H54 (cell line): ENCODE measurements at regions not wholly inside any gene's neighbourhood (a gene's known extent, or its start where the extent isn't known, plus 50 kb on each side); places are given as distances from the start of the nearest gene placed in this dataset.

Source experiments
- DNase-seq: peaks from one replicate; pipeline ENCODE4 v3.0.0; 2011; ENCODE audit warnings: low spot score, mixed read lengths; ENCODE audit not compliant: insufficient read length
- FAIRE-seq: peaks from 3 replicates; lab custom pipeline; 2011; peaks lifted over from hg19 to GRCh38; lab: Jason Lieb, UNC
- POLR2A ChIP-seq: IDR thresholded peaks from 2 replicates; pipeline ENCODE4 v1.6.1; 2011; ENCODE audit warnings: low read depth, mild to moderate bottlenecking, low read length

DNA sequence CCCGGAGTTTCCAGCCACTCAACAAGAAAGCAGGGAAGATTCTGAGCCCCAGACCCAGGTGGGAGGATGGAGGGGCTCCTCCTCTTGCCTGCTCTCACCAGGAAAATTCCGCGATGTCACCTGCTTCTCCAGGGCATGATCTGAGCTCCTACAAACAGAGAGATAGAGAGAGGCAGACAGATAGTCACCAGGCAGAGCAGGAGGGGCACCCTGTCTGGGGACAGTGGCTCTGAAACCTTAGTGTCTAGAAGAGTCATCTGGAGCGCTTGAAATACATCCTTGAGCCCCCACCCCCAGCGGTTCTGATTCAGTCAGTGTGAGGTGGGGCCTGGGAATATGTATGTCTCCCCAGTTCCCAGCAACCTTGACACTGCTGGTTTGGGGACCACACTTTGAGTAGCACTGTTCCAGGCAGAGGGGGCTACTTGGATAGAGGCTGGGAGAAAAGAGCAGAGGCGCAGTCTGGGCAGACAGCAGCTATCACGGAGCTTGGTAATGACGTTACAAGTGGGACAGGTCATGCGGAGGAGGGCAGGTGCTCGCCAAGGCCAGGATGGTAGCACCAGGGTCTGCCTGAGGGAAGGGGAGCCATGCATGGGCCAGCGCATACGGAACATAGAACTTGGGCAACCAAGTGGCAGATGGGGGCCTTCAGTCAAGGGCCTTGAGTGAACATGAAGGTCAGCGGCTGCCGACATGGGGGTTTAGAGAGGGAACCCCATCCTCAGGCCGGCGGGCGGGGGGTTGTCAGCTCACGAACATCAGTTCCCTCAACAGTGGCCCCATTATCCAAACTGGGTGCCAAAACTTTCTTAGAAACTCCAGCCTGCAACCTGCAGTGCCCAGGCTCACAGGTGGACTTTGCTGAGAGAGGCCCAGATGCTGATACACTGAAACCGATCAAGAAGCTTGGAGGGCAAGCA, 60.9 kb upstream of the MYEOV start:
- DNase-seq (no peak), FAIRE-seq (no peak)
- TF ChIP-seq POLR2A, result no peak

GRCh38 chr11:69233744-69234570, 60.0 kb upstream of the MYEOV start:
- FAIRE-seq, result no peak
- no peak for TF ChIP-seq POLR2A
- DNase-seq, result no peak

DNA sequence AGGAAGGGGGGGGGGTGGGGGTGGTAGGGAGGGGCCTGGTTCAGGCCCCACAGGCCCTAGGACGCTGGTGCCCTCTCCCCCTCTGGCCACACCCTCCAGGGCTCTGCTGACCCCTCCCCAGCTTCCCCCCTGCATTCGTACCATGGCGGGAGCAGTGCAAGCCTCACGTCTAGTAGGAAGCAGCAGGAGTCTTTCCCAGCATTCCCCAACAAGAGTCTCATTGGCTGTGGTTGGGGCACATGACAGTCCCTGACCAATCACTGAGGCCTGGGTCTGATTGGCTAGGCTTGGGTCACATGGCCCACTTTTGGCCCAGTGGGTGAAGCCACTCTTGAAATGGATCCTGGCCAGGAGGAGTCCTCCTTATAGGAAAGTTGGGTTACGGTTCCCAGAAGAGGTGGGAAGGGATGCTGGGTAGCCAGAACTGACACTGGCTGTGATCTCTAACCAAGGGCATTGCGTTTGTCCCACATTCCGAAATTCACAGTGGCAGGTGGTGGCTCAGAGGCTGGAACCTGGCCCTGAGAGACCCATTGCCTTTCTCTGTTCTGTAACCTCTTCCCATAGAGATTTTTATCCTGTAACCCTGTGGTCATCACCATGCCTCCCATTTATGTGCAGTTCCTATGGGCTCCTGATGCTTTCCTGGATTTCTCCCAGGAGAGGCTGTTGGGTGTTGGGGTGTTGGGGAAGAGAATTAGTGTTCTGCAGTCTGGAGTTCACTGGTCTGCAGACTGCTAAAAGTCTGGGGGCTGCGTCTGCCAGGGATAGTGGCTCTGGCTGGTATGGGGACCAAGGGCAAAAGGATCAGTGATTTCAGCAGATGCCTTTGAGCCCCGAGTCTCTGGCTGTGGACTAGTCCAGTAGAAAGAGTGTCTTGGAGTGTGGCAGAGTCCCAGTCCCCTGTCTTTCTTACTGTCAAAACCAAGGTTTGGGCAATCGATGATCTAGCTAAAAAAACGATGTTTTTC, 58.9 kb upstream of the MYEOV start:
- no peak for TF ChIP-seq POLR2A
- no peak for FAIRE-seq

GRCh38 chr11:69238573-69239351, 55.2 kb upstream of the MYEOV start:
- FAIRE-seq, result no peak

More for the DNA sequence above, 58.9 kb upstream of the MYEOV start:
- no peak for DNase-seq

GRCh38 chr11:69239641-69240040, 54.3 kb upstream of the MYEOV start:
- TF ChIP-seq POLR2A, result no peak
- DNase-seq (no peak), FAIRE-seq (no peak)

More at GRCh38 chr11:69238573-69239351, 55.2 kb upstream of the MYEOV start:
- DNase-seq, result no peak
- TF ChIP-seq POLR2A, result no peak

DNA sequence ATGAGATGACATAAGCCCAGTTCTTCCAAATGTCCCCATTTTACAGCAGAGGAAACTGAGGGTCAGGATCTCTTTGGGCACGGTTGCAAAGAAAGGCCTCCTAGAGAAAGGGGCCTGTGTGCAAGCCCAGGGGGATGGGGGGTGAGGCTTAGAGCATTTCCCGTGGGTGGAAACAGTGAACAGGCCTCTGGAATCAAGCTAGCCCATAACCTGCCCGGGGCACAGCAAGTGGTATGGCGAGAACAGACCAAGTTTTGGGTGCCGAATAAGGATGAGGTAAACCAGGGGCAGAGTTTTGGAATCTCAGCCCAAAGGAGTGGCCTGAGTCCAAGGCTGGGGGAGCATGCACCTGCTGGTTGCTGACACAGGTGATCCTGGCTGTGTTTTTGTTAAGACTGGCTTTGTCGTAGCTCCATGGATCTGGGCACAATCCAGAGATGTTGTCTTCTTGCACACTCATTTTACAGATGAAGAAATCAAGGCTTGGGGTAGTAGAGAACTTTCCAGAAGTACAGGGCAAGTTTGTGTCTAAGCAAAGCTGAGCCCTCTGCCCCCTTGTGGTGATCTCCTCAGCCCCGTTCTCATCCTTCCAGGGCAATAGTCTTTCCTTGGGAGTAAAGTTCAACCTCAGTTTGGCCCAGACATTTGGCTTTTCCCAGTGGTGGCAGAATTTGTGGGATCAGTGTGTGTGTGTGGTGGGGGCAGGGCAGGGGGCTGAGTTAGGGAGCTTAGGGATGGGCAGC, 53.5 kb upstream of the MYEOV start:
- DNase-seq (no peak), FAIRE-seq (no peak)
- TF ChIP-seq POLR2A, result no peak

DNA sequence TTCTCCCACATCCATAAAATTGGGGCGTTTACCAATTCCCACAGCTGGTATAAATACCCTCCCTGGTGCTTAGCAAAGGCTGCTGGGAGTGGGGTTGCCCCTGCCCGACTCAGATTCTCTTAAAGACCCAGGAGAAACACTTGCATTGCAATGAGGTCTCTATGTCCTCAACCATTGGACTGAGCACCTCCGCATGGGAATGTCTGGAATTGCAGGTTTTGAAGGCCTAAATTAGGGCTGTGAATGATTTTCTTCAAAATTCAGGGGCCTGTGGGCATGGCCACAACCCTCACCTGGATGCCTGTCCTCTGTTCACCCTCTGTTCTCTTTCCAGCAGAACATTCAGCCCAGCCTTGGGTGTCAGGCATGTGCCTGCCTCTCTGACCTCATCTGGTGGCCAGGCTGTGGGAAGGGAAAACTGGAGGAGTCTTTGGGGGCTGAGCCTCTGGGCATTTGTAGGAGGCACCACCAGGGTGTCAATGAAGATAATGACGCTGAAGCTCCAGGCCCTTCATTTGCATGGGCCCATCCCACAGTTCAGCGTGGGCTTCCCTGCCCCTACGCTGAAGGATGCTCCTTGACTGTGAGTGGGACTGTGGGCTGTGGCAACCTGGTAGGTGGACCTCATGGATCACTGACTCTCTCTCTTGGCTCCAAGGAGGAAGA, 52.7 kb upstream of the MYEOV start:
- TF ChIP-seq POLR2A, result no peak
- DNase-seq (no peak), FAIRE-seq (no peak)

GRCh38 chr11:69241844-69242243, 52.1 kb upstream of the MYEOV start:
- DNase-seq (no peak), FAIRE-seq (no peak)
- TF ChIP-seq POLR2A, result no peak

DNA sequence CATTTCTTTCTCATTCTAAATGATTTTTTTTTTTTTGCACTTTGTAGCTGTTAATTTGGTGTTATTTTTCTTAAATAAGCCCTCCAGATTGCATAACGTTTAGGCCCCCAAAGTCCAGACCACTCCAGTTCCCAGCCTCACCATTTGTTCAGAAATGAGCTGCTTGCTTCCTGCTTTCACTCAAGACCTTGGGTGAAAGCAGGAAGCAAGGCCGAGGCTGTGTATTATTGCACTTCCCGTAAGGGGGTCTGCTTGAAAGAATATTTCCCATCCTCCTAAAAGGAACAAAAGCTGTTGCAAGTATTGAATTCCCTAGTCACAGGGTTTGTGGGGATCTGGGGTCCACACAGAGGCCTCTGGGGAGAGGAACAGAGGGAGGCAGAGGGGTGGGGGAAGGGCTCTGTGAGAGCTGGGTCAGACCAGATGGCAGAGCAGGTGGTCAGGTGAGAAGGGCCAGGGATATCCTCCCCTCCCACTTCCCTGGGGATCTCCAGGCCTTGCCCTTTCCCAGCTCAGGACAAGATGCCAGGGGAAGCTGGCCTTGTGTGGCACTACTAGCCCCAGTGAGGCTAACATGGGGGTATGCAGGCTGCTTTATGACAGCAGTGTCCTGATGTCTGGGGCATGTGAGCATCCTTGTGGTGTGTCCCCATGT, 51.6 kb upstream of the MYEOV start:
- FAIRE-seq (no peak), DNase-seq (no peak)
- no peak for TF ChIP-seq POLR2A

GRCh38 chr11:69243496-69244200, 50.3 kb upstream of the MYEOV start:
- DNase-seq (no peak), FAIRE-seq (no peak)
- TF ChIP-seq POLR2A, result no peak
